Middle frontal gyrus (tissue), 1 donor: ENCODE measurements at regions not wholly inside any gene's neighbourhood (a gene's known extent, or its start where the extent isn't known, plus 50 kb on each side); places are given as distances from the start of the nearest gene placed in this dataset.
"Not testable (repeated sequence)": the region's sequence is repeated elsewhere in the genome, so short reads cannot be mapped to it uniquely, and the experiment has no call there.

Experiments used
- DNase-seq: peaks from one replicate; pipeline ENCODE4 v3.0.0-alpha.2; 2015; ENCODE audit warnings: low spot score; ENCODE audit errors: extremely low spot score

DNA sequence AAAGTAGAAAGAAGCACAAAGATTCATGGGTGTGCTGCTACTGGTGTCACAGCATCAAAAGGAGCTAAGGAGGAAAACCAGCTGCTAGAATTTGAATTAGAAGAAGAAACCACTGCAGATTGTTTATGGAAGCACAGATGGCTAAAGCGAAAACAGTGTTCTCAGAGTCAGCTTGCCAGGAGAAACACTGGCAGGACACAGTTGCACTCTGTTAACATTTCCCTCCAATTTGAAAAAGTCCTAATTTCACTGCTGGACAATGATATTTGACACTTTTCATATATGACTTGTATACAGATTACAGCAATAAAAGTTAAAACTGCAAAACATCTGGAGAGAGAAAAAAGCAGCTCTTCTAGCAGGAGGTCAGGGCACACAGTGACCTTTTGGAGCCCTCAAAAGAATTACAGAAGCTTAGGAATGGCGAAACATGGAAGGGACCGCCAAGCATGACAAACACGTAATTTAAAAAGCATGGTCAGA, 314.5 kb downstream of the COL12A1 start:
- no peak for DNase-seq

- no peak for DNase-seq
Observed at GRCh38 chr6:74889635-74890034, 316.2 kb downstream of the COL12A1 start.

GRCh38 chr6:74888741-74889140, 317.1 kb downstream of the COL12A1 start:
- not testable (repeated sequence) for DNase-seq

DNA sequence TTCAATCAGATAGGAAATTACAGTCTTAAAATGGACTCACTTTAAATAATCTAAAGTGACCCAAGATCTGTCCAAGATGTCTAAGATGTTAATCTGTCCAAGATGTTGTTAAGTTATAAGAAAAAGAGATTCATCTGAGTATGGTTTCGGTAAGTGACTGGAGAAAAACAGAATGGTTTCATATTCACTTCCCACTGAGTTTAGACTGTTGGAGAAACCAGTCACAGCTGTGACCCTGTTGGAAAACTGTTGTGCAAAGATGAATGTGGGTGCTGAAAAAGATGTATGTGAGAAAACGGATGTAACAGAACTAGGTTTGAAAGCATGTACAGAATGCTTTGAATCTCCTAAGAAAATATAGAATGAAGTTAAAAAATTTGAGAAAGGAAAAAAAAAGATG, 325.9 kb downstream of the COL12A1 start:
- DNase-seq: peak; percentile 20

DNA sequence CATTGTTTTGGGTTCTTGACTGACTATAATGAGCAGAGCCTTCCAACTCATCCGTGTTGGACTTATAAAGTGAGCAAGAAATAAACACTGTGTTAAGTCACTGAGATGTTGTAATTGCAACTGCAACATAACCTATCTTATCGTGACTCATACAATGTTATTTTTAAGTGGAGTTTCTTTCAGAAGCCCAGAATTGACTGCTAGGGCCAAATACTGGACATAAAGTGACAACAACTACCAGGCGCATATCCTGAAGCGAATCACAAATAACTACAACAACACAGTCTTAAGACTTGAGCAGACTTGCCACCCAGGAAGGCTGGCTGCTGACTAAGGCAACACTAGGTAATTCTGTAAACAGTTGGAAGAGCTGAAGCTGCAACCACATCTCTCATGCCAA, 326.6 kb downstream of the COL12A1 start:
- DNase-seq: no peak

DNA sequence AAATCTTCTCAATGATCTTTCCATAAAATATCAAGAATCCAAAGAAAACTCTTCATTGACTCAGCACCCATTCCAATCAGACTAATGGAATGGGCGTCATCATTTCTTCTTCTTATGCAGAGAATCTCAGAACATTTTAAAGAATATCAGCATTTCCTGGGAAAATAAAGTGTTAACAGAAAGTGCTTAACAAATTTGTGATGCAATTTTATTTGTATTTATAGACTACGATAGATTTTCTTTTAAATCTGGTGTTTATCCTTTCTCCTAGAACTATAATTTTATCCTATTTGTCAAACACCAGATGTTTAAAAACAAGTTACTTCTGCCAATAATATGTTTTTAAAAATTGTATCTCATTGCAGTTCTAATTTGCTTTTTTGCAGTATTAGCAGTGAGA, 330.7 kb downstream of the COL12A1 start:
- DNase-seq: no peak

DNA sequence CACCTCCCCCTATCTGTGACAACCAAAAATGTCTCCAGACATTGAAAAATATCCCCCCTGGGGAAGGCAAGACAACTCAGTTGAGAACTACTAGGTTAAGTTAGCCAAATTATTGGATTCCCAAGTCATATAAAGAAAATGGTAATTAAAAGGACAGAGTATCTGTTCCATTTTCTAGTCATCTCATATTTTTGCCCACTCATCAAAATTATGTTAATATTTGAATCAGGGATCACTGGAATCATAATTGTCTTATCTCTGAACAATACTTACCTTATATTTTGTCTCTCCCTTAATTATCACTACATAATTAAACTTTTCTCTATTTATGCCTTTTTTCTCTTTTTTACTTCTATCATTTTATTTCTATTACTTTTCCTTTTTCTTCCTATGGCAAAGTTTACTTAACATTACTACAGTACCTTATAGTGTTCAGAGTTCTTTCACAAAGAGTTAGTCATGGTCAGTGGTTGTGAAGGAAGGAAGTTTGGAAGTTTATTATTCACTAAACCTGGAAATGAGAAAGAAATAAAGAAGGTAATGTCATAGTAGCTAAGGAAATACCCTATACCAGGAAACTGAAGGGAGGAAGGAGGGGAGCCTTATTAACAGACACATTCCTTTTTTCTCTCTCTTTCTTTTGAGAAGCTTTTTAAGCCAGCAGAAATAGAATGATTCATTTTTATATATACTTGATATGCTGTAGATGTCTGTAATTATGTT, 332.9 kb downstream of the COL12A1 start:
- DNase-seq: no peak

DNA sequence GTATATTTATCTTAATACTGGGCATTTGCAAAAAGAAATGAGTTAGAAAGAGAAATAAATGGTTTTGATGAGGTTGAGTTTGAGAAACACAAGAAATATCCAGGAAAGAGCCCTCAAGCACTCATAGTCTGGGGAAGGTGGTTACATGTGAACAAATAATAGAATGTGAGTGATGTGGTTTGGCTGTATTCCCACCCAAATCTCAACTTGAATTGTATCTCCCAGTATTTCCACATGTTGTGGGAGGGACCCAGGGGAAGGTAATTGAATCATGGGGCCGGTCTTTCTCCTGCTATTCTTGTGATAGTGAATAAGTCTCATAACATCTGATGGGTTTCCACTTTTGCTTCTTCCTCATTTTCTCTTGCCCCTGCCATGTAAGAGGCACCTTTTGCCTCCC, 334.1 kb downstream of the COL12A1 start:
- no peak for DNase-seq

GRCh38 chr6:74870403-74870802, 335.4 kb downstream of the COL12A1 start:
- no peak for DNase-seq

DNA sequence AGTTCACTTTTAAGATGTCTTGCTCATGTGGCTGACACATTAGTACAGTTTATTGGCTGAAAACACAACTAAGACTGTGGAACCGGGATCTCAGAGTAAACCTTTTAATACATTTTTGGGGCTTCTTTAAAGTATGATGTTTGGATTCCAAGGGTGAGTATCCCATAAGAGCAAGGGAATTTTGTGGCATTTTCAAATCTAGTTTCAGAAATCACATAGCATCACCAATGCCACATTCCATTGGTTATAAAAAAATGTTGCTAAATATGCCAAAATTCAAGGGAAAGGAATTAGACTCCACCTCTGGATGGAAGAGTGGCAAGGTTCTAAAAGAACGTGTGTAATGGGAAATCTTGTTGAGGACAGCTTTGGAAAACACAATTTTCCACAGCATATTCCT, 338.6 kb downstream of the COL12A1 start:
- DNase-seq: no peak

- no peak for DNase-seq
Observed at GRCh38 chr6:74863968-74864367, 341.9 kb downstream of the COL12A1 start.

- DNase-seq: no peak
Observed at GRCh38 chr6:74860456-74860855, 345.4 kb downstream of the COL12A1 start.

DNA sequence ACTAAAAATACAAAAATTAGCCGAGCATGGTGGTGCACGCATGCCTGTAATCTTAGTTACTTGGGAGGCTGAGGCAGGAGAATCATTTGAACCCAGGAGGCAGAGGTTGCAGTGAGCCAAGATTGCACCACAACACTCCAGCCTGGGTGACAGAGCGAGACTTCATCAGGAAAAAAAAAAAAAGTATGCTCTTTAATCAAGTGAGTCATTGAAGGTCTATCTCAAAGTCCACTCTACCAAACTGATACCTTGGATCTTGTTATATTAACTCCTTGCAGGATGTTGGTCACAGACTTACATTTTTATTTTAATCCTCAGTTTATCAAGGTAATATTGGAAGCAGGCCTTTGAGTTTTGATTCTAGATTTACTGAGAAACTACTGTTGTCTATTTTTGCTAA, 348.7 kb downstream of the COL12A1 start:
- DNase-seq: no peak

DNA sequence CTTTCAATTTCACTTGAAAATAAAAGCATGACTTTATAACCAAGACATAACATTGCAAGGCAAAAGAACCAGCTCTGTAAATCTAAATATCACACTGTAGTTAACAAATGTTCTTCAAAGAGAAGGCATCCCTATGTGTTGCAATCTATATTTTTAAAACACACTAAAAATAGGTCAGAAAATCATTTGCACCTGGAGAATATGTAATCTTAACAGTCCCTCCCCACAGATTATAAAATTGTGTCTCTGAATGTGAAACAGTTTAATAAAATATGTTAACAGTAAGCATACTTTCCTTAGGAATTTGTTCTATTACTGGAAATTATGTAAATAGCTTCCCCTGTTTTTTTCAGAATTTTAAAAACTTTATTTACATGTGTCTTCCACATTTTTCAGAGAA, 351.9 kb downstream of the COL12A1 start:
- DNase-seq: no peak

- DNase-seq: no peak
Observed at GRCh38 chr6:74851596-74851995, 354.3 kb downstream of the COL12A1 start.

DNA sequence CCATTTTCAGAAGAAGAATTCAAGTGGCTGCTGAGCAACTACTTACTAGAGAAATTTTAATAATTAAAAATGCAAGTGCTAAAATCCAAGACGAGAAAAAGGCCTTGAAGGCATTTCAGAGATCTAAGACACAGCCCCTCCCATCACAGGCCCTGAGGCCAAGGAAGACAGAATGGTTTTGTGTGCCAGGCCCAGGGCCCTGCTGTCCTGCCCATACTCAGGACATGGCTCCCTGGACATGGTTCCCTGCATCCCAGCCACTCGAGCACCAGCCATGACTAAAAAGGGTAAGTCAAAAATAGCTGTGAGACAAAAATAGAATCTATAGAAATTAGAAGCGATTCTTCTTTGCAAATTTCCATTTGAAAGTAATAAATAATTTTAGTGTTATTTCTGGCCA, 364.9 kb downstream of the COL12A1 start:
- DNase-seq: no peak

- DNase-seq: no peak
Observed at GRCh38 chr6:74834967-74835366, 370.9 kb downstream of the COL12A1 start.

DNA sequence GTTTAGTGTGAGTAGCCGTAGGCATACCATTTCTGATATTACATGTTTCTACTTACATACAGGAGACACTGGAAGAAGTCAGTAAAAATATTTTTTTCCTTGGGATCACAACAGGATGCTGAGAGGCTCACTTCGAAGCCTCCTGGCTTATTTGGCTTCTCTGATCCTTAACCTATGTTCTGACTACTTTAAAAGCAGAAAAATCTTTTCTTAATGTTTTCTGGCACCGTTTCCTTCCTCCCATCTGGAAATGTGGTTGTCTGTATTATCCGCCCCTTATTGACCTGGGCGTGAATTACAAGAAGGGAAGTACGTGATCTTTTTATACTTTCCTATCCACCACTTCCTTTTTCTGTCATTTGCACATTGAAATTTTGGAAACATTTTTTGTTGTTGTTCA, 379.6 kb downstream of the COL12A1 start:
- no peak for DNase-seq

DNA sequence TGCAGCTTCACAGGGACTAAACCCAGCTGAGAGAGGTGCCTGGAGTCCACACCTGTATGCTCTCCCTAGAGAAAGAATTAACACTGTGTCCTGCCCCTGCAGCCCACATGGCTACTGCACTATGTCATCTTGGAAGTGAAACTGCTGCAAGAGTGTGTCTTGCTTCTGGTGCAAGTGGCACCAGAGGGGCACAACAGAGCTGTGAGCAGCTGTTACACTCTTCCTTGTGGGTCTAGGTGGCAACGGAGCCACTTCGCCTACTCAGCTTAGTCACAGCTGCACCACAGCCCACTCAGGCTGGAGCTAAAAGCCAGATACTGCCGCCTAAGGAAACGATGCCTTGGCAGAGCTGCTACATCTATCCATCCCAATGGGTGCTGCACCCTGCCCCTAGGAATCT, 391.4 kb downstream of the COL12A1 start:
- DNase-seq: no peak

DNA sequence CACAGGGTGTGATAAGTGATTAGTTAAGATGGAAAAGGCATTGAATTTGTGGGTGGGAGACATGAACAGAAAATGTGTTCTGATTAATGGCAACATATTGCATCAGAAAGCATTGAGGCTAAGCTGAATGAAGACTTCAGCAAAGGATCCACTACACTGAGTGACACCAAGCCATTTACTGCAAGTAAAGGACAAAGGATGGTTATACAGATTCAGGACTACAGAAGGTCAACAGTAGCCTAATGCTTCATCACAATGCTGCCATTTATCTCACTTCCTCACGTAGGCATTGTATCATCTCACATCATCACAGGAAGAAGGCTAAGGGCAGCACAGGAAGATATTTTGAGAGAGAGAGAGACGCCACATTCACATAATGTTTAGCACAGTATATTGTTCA, 398.2 kb downstream of the COL12A1 start:
- no peak for DNase-seq

DNA sequence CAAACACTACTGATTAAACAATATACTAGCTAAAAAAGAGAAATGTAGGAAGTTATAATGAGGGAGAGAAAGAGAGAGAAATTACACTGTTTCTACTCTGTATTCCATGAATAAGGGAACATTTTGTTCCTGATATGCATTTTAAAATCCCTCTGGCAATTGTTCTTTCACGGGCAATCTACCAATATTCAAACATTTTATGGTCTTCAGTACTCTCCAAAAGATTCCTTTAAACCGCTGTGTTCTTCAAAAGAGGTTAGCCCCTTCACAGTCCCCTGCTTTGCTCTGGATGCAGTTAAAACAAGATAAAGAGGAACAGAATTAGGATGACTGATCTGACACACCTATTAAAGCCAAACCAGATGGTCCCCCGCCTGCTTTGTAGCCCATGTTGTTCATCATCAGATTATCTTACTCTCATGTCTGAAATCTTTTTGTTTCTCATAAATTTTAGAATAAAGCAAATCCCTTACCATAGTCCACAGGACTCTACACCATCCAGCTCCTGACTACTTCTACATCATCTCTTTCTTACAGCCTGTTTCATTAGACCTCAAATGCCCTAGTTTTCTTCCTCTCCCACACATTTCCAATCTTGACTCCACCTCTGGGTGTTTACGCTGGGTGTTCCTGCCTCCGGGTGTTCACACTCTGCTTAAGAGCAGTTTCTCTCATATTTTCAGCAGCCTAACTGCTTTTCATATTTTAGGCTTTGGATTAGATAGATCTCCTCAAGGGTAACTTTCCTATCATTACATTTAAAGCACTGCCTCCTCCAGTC, 399.7 kb downstream of the COL12A1 start:
- no peak for DNase-seq

DNA sequence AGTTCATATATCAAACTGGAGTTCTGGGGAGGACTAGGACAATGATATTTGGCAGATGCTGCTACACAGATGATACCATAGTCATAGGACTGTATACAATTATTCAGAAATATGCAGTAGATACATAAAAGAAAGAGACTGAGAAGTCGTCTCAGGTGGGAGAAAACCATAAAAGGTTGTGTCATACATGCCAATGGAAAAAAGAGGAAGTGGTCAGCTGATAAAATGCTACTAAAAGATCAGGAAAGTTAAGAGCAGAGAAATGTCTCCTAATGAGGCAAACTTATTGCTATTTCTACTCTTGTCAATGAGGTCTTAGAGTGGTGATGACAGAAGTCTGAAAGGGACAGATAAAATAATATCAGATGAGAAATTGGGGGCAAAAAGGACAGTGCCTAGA, 407.6 kb downstream of the COL12A1 start:
- no peak for DNase-seq

- no peak for DNase-seq
Observed at GRCh38 chr6:74785236-74785635, 420.6 kb downstream of the COL12A1 start.
